Activated CD8-positive, alpha-beta memory T cell treated with anti-CD3 and anti-CD28 coated beads, Interleukin-2, amount 50 U/mL, for 1 hour (primary cell): ENCODE measurements at regions not wholly inside any gene's neighbourhood (a gene's known extent, or its start where the extent isn't known, plus 50 kb on each side); places are given as distances from the start of the nearest gene placed in this dataset.
"Not testable (repeated sequence)": the region's sequence is repeated elsewhere in the genome, so short reads cannot be mapped to it uniquely, and the experiment has no call there.

ENCODE experiments used
- DNase-seq: peaks from one replicate; pipeline ENCODE4 v3.0.0-alpha.2; 2020; ENCODE audit errors: extremely low read depth

DNA sequence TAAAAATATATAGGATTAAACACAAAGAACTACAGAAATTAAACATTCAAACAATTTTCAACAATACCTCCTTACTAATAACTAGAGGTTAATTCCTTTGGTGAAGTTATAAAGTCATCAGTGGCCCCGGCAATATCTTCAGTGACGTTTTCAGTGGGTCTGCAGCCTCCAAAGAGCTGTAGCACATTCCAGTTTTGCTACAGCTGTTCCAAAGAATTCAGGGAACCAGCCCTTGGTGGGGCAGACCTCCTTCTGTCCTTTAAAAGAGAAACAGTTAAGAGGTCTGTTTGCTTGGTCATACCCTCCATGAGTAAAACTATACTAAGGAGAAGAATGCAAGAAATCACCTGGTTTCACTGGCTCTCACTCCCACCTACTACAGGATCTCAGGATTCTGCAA is 99.2 kb upstream of the ZDHHC17 start:
- no peak for DNase-seq

GRCh38 chr12:76666290-76666835 is 97.6 kb upstream of the ZDHHC17 start:
- no peak for DNase-seq

- no peak for DNase-seq
Observed at GRCh38 chr12:76669981-76670380, 93.9 kb upstream of the ZDHHC17 start.

DNA sequence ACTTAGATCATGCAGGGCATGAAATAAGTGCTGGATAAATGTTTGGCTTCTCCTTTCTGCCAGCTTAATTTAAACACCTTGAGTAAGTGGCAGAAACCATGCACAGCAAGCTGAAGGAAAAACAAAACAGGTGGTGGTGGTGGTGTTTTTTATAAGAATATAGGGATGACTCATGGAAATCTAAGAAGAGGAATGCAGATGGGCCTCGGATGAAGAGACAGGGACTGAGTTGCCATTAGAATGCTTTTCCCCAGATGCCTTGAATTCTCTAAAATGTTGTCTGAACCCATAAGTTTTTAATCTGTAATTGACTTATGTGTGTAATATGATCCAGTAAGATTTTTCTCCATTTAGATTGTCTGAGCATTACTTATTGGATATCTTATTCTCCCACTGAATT is 93.1 kb upstream of the ZDHHC17 start:
- DNase-seq: no peak

GRCh38 chr12:76674669-76675315 is 89.1 kb upstream of the ZDHHC17 start:
- no peak for DNase-seq

DNA sequence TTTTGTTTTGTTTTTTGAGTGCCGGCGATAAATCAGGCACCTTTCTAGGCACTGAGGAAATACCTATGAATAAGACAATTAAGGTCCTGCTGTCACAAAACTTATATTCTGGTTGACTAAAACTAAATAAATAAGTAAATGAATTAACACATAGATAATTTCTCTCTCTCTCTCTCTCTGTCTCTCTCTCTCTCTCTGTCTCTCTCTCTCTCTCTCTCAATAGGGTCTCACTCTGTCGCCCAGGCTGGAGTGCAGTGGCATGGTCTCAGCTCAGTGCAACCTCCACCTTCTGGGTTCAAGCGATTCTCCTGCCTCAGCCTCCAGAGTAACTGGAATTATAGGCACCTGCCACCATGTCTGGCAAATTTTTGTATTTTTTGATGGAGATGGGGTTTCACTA is 87.7 kb upstream of the ZDHHC17 start:
- not testable (repeated sequence) for DNase-seq

GRCh38 chr12:76678992-76679391 is 84.9 kb upstream of the ZDHHC17 start:
- no peak for DNase-seq

GRCh38 chr12:76679778-76680177 is 84.1 kb upstream of the ZDHHC17 start:
- no peak for DNase-seq

DNA sequence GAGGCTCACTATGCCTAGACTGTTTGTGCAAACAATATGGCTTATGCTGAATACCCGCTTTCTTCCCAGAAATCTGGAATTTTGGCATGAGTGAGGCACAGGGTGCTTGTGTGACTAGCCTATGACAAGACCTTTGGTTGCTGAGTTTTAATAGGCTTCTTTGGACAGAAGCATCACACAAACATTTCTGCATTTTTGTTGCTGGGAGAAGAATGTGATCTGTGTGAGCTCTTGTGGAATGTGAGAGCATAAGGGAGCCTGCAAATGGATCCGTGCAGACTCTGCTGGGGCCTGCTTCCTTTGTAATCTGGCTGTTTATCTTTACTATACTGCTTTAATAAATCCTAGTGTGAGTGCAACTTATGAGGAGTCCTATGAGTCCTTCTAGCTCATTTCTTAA is 83.0 kb upstream of the ZDHHC17 start:
- no peak for DNase-seq

DNA sequence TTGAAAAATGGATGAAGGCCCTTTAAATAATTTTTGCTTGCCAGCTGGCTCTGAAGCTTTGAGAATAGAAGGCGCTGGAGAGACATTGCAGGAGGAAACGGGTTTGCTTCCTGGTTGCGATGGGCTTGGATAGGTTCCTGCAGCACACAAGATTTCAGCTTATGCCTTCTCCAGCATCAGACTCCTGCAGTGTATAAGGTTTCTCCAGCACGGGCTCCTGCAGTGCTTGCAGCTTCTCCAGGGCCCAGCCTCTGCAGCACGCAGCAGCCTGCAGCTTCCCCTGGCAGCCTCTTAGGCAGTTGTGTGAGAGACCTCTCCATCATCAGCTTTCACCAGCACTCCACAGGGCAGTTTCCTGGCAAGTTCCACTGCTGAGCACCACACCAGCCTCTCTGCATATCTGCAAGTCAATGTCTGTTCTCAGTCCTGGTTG is 78.7 kb upstream of the ZDHHC17 start:
- DNase-seq: no peak

DNA sequence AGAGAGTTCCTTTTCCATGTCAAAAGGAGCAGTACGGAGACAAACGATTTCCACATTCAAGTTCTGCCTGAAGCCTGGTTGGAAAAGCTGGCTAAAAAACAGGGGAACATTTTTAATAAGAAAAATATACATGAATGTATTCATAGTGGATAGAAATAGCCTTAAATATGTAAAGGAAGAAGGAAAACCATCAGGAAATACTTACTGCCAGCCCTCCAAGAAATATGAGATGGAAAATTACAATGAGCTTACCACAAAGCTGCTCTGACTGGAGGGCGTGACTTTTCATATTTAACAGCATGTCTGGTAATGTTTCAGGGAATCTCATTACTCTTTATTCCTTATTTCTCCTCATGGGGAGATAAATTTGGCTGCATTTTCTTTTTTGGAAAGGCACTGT is 75.9 kb upstream of the ZDHHC17 start:
- no peak for DNase-seq

DNA sequence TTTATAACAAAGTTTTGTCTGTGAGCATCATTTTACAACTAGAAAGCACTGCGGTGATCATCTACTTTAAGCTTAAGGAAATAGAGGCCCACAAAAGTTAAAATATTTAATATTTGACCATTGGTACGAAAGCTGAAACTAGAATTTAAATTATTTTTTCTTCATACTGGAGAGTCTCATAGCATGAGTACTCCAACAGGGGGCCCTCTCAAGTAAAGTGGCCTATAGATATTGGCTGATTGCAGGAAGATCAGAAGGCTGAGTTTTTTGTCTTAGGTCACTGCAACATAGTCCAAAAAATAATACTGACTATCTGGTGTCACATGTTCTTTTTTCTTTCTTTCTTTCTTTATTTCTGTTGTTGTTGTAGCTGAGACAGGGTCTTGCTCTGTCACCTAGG is 75.3 kb upstream of the ZDHHC17 start:
- no peak for DNase-seq

DNA sequence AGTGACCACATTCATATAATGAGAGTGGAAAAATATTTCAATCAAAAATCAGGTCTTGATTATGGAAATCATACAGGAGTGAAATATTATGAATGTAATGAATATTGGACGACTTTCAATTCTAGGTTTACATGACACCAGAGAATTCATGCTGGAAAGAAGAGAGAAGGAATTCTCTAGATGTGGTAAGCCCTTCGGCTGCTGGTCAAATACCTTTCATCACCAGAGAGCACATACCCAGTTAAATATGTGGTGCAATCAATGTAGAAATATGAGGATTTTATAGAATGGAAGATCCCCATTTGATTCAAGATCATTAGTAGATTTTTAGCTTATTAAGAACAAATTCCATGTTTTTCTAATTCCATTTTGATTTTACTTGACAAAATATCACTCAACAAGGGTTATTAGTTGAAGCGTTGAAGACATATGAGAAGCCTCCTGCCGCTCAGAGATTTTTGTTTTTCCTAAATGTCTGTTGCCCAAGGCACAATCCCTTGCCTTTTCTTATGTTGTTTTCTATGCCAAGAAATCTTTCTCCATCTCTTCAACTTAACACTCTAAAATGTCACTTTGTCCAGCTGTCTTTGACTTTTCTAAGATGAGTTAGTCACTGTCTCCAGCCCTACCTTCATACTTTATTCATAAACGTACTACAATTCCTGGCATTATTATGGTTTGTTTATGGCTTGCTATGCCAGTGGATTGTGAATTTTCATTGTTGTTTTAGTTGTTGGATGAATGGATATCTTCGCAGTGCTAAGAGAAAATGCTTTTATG is 72.8 kb upstream of the ZDHHC17 start:
- no peak for DNase-seq

- DNase-seq: no peak
Observed at GRCh38 chr12:76692846-76693245, 71.1 kb upstream of the ZDHHC17 start.

DNA sequence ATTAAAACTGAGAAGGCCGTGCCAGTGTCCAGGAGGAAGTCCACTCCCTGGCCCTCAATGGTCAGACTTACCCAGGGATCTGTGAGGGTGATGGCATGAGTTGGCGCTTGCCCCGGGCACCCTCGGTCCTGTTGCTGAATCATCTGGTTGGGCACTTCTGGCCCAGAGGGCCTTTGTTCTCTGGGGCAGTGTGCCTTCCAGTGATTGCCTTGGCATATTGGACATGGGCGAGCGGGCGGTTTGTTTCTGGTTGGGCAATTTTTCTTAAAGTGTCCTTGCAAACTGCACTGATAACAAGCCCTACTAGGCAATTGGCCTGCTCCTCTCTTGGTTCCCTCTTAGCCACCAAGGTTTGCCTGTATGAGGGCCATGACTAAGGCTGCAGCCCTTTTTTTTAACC is 69.5 kb upstream of the ZDHHC17 start:
- no peak for DNase-seq

GRCh38 chr12:76696186-76696585 is 67.7 kb upstream of the ZDHHC17 start:
- DNase-seq: no peak

DNA sequence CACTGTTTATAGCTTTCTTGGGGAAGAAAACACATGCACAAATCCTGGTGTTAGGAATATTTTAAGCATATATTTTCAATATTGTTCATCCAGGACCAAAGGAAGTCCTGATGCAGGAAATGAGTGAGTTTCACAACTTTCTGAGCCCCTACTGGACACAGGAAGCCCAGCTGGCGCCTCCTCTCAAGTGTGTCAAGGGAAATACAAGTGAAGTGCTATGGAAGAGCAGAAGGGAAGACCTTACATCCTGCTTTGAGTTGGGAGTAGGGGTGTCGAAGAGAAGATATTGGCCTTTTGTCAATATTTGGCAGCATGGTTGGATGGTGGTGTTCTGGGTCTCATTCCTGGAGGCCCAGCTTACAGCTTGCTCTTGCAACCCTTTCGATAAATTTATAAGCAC is 66.1 kb upstream of the ZDHHC17 start:
- DNase-seq: no peak

- no peak for DNase-seq
Observed at GRCh38 chr12:76698316-76698715, 65.6 kb upstream of the ZDHHC17 start.

DNA sequence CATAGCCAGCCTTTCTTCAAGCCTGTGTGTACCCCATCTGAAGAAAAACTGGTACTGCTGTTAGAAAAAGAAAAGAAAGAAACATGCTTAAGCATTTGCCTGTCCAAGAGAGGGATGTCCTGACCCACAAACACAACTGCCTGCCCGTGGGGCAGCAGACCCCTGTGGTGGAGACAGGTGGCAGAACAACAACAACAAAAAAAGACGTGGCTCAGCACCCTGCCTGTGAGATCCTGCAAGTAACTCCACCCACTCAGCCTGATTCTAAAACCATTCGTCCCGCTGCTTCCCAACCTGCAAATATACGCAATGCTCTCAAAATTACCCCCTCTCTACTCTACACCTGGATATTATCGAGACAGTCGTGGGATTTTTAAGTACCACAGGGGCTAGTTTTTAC is 64.9 kb upstream of the ZDHHC17 start:
- DNase-seq: no peak

DNA sequence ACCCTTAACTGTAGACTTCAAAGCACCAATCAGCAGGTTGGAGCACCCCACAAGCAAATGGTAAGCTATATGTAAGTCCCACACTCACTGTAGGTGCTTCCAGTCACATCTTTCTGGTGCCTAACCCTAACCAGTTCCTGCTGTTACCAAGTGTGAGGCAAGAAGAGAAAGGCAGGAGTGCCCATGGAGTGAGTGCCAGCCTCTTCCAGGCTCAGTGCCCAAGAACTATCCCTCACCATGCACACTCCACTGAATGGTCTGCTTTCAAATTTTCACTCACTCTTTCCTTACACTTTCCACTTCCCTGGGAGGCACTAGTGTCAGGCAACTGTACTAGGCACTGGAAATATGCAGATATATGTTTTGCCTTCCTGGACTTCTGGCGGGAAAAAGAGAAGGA is 62.2 kb upstream of the ZDHHC17 start:
- no peak for DNase-seq

GRCh38 chr12:76702946-76703345 is 61.0 kb upstream of the ZDHHC17 start:
- DNase-seq: no peak

DNA sequence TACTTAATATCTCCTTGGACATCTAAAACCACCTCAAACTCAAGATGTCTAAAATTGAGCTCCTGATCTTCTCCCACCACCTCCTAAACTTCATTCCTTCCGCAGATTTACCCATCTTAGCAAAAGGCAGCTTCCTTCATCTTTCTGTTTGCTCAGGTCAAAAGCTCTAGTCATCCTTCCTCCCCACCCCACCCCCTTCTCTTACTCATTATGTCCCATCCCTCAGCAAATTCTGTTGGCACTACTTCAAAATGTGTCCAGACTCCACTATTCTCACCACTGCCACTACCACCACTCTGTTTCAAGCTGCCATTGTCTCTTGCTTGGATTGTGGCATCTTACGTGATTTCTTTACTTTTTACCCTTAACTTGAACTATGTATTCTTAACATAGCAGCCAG is 59.2 kb upstream of the ZDHHC17 start:
- no peak for DNase-seq

DNA sequence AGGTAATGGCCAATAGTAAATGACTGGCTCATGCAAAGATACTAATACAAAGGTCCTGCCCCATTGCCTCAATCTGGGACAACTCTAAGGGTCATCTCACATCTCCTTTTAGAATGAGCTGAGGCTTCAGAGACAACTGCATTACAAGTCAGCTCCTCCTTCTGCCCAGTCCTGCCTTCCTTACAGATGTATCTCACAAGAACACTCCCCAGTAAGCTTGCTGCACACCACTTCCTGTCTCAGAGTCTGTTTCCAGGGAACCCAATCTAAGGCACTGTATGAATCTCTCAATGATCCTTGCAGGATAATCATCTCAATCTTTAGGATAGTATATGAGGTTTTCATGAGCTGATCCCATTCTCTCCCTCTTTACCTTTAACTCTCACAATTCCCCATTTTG is 57.8 kb upstream of the ZDHHC17 start:
- no peak for DNase-seq
